NOMO-1 (cell line): ENCODE measurements at regions not wholly inside any gene's neighbourhood (a gene's known extent, or its start where the extent isn't known, plus 50 kb on each side); places are given as distances from the start of the nearest gene placed in this dataset.

Experiments
- DNase-seq, 2 experiments: peaks; one replicate each; lab custom pipeline; 2025; ENCODE audit not compliant: unreplicated experiment in 2 of 2; lab: John Stamatoyannopoulos, UW

GRCh38 chr4:173934933-173935620, 348.4 kb downstream of the FBXO8 start:
- DNase-seq, result no peak

GRCh38 chr4:173934201-173934600, 349.3 kb downstream of the FBXO8 start:
- no peak for DNase-seq

- no peak for DNase-seq
These were observed 350.8 kb downstream of the FBXO8 start for GRCh38 chr4:173932701-173933100.

- DNase-seq, result no peak
These were observed 353.0 kb downstream of the FBXO8 start for GRCh38 chr4:173930329-173930967.

DNA sequence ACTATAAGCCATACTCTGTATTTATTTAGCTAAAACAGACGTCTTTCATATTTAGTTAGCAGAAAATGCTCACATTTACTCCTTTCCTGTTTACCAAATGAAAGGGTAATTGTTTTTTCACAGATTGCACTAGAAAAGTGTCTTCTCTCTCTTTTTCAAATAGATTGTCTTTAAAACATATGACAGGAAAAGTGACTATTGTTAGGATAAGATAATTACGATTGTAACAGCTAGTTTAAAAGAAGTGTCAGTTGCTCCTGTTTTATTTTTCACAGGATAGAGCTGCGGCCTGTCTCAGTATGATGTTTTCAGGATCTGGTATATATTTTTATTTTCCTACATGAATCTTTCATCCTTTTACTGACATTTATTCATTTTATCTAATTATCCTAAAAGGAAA, 353.5 kb downstream of the FBXO8 start:
- no peak for DNase-seq

- DNase-seq, result no peak
These were observed 358.9 kb downstream of the FBXO8 start for GRCh38 chr4:173924561-173924960.

DNA sequence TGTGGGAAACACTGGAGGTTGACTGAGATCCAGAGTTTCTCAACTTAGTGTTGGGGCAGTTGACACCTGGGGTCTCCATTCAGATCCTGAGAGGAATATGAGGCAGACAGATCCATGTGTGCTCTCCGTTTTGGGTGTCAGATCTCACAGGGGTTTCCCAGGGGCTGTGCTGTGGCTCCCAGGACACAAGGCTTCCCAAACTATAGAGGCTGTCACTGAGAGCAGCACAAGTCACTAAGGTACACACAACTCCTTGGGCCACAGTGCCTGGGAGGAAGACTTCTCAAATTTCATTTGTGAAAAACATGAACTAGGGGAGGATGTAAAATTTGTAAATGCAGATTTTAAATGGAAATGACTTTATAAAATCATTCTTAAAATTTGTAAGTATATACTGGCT, 363.6 kb downstream of the FBXO8 start:
- no peak for DNase-seq

GRCh38 chr4:173919196-173919595, 364.3 kb downstream of the FBXO8 start:
- no peak for DNase-seq

DNA sequence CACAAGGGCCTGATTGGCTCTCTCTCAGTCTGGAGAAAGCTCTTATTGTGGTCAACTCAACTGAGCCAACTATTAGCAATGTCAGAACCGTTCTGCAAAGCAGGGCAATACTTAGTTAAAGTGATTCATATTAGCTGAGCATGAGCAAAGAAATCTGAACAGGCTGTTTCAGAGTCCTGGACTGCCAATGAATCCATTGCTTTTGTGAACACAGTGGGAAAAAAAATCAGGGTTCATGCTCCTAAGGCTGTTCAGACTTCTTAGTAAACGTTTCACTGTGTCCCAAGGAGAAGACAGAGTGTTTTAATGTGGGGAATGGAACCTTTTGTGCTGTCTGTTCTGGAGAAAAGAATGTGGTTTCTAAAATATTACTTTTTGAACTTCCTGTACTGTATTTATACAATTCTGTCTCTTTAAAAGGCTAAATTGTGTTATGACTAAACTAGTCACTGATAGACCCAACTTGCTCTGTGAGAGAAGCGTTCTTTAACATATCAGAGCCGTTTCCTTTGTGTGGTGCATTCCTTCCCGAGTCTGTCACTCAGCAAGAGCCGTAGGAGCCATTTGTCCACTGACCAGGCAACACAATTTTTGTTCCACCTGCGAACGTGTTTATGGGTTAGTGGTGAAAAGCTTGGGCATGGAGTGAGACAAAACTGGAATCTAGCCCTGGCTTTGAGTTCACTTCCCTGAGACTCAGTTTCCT, 366.1 kb downstream of the FBXO8 start:
- DNase-seq, result no peak

GRCh38 chr4:173913496-173913895, 370.0 kb downstream of the FBXO8 start:
- no peak for DNase-seq

DNA sequence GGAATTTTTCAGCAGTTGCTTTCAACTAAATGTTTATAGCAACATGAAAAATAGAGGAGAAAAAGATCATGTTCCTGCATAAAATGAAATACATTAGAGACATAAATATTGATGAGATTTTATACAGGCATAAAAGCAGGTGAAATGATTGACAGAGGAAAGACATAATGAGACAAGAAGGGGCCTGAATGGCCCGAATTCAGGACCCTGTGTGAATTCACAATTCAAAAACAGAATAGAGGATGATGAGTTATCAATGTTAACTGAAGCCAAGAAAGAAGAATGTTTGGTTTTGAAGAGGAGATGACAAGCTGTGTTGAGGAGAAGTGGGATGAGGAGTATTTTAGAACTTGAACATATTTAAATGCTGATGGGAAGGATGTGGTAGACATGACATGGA, 371.1 kb downstream of the FBXO8 start:
- no peak for DNase-seq

- peak; percentile 53 to 86 for DNase-seq
These were observed 372.6 kb downstream of the FBXO8 start for GRCh38 chr4:173910891-173911290.

DNA sequence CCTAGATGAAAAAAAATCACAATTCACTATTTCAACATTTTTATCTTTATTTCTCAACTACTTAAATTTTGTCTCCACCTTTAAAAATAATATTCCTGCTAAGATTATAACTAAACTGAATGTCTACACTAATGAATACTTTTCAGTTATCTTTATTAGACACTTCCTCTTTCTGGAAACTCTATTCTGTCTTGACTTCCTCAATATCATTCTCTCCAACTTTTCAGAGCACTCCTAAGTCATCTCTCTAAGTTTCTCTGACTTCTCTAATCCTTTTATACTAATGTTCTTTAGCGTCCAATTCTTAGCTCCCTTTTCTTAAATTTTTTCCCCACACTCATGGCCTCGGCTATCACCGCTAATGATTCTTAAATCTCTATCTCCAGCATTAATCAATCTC, 374.2 kb downstream of the FBXO8 start:
- peak; percentile 30 to 83 for DNase-seq

DNA sequence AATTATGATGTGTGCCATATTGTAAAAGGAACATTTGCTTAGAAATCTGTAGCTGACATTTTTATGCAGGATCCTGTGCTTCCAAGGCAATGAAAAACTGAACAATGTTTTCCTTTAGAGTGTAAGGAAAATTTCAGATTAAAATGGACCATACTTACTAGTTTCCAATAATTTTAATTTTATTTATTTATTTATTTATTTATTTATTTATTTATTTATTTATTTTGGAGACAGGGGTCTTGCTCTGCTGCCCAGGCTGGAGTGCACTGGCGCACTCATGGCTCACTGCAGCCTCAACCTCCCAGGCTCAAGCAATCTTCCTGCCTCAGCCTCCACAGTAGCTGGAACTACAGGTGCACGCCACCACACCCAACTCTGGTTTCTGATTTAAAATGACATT, 369.8 kb upstream of the HAND2 start:
- DNase-seq, result no peak

DNA sequence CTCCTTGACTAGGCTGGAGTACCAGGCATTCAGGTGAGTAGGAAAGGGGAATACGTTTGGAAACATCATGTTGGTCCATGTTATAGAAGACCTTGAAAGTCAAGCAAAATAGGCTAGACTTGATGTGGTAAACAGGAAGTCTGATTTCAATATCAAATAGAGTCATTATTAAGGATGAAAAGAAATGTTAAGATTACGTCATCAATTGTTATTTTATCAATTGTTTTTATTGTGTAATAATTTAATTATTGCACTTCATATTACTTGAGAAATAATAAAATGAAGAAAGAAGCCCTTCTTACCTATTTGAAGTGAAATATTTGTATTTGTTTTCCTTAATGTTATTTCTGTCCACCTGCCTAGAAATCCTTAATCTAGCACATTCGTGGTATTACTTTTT, 361.0 kb upstream of the HAND2 start:
- DNase-seq, result no peak

DNA sequence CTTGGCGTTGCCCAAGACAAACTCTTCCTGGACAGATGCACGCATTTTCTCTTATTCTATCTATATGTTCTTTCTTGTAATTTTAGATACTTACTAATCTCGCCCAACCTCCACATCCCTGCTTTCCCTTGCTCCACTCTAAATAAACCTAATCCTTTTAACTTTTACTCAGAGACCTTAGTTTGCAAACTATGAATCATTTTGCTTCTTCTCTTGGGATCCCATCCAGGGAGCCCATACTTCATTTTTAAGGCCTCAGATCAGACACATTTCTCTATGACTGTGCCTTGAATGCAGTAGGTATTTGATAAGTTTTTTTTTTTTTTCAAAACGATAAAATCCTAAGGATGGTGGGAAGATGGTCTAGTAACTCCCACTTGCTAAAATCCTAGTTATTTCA, 353.8 kb upstream of the HAND2 start:
- DNase-seq, result no peak

- no peak for DNase-seq
These were observed 350.9 kb upstream of the HAND2 start for GRCh38 chr4:173880897-173881296.

- no peak for DNase-seq
These were observed 349.5 kb upstream of the HAND2 start for GRCh38 chr4:173879509-173879908.

GRCh38 chr4:173878701-173879100, 348.7 kb upstream of the HAND2 start:
- DNase-seq, result no peak

DNA sequence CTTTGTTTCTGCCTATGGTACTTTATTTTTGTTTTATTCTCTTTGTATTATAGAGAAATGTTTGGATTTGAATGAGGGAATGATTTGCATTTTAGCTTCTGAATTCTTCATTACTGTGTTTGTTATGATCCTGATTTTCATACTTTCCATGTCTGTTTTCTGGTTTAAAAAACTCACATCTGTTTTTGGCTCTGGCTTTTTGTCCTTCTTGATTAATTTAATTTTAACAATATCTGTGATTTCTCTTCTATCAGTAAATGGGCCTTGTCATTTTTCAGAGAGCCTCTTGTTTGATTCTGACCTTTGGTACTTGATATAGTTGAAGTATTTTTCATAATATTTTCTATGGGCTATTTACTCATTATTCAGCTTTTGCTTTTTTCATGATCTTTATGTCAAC, 341.6 kb upstream of the HAND2 start:
- DNase-seq, result no peak

DNA sequence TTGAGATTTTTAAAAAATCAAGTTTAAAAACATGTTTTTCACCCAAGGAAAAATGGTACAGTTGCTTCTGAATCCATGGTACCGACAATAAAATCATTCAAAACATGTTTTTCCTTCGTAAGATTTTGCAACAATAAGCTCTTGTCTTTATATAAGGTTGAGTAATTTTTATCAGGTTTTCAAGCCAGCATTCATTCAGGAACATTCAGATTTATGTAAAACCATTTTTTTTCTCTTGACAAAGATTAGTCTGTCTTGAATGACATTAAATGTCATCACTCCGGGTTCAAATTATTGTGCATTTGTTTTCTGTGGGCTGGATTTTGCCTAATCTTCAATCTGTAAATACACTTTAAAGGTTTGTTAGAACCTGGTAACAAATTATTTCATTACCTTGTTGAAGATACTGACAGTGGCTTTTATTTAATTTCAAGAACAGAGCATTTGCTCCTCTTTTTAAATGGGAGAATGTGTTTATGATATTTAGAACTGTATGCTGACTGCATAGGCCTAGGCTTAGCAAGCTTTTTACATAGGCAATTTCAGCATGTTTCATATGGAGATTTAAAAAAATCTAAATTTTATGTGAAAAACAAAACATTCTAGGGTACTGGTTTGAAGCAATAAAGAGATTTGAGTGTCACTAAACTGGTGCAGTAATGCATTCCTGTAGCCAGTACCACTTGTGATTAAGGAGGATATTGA, 336.4 kb upstream of the HAND2 start:
- no peak for DNase-seq
